K562 (cell line): ENCODE measurements at regions not wholly inside any gene's neighbourhood (a gene's known extent, or its start where the extent isn't known, plus 50 kb on each side); places are given as distances from the start of the nearest gene placed in this dataset.

Source experiments
- CREM ChIP-seq: IDR thresholded peaks from 2 replicates; pipeline ENCODE4 v1.6.1; 2014; ENCODE audit warnings: antibody characterized with exemption, low read depth
- ETV6 ChIP-seq, 3 experiments: fragments of 150-350 bp in 1 of 3; sonication (generic) in 1 of 3; formaldehyde crosslinking in 1 of 3; IDR thresholded peaks; 2 replicates each; pipeline versions ENCODE4 v1.6.1 to v1.8.0; 2014 to 2022; ENCODE audit warnings: borderline replicate concordance in 2 of 3, low read depth in 2 of 3, antibody characterized with exemption in 1 of 3, low read length in 1 of 3, mild to moderate bottlenecking in 1 of 3, missing genetic modification reagents in 1 of 3
- FOSL1 ChIP-seq: fragments of 200-800 bp; sonication (Bioruptor generic); conservative IDR thresholded peaks from 2 replicates; pipeline ENCODE4 v1.6.1; 2016; ENCODE audit warnings: missing genetic modification characterization, missing compliant biosample characterization
- FOXA3 ChIP-seq, 2 experiments: fragments of 450-650 bp in 1 of 2; sonication (generic) in 1 of 2; formaldehyde crosslinking; IDR thresholded peaks in 1 of 2; conservative IDR thresholded peaks in 1 of 2; 2 replicates each; pipeline versions ENCODE4 v1.4.0 to v1.8.0; 2020 to 2022; ENCODE audit warnings: mild to moderate bottlenecking in 2 of 2, missing genetic modification reagents in 1 of 2
- GATAD2A ChIP-seq: fragments of 450-650 bp; IDR thresholded peaks from 2 replicates; pipeline ENCODE4 v1.6.1; 2017
- HMGN3 ChIP-seq: IDR thresholded peaks from 2 replicates; pipeline ENCODE4 v1.6.1; 2011; ENCODE audit warnings: borderline replicate concordance, low read depth, mild to moderate bottlenecking, mixed read lengths, low read length; ENCODE audit not compliant: insufficient read length; ENCODE audit errors: extremely low read depth
- MCM3 ChIP-seq: fragments of 450-650 bp; IDR thresholded peaks from 2 replicates; pipeline ENCODE4 v1.6.1; 2016
- MTF1 ChIP-seq: fragments of 250-450 bp; sonication (Bioruptor Pico); IDR thresholded peaks from 2 replicates; pipeline ENCODE4 v1.9.0; 2021; ENCODE audit warnings: moderate library complexity, mild to moderate bottlenecking, inconsistent platforms, borderline replicate concordance
- MYNN ChIP-seq, 2 experiments: sonication (generic); formaldehyde crosslinking in 1 of 2; IDR thresholded peaks; 2 replicates each; pipeline versions ENCODE4 v1.5.0 to v1.6.1; 2016 to 2020; ENCODE audit warnings: antibody characterized with exemption in 1 of 2, missing genetic modification reagents in 1 of 2
- NCOA2 ChIP-seq, 2 experiments: fragments of 450-650 bp; IDR thresholded peaks; 2 replicates each; pipeline ENCODE4 v1.6.1; 2018; ENCODE audit warnings: mild to moderate bottlenecking in 2 of 2, moderate library complexity in 1 of 2; ENCODE audit not compliant: partially characterized antibody in 2 of 2
- NFE2 ChIP-seq: IDR thresholded peaks from 2 replicates; pipeline ENCODE4 v1.6.1; 2014; ENCODE audit warnings: antibody characterized with exemption, low read depth
- NFIC ChIP-seq: fragments of 450-650 bp; IDR thresholded peaks from 2 replicates; pipeline ENCODE4 v1.6.1; 2017; ENCODE audit warnings: mild to moderate bottlenecking, inconsistent platforms
- RBBP5 ChIP-seq: fragments of 200-600 bp; sonication (generic); IDR thresholded peaks from 2 replicates; pipeline ENCODE4 v1.6.1; 2012; ENCODE audit warnings: borderline replicate concordance, mild to moderate bottlenecking, low read length, control low read depth, inconsistent platforms; ENCODE audit not compliant: insufficient read depth, poor library complexity, severe bottlenecking
- SMAD1 ChIP-seq: fragments of 150-350 bp; IDR thresholded peaks from 2 replicates; pipeline ENCODE4 v1.6.1; 2014; ENCODE audit warnings: low read length, low read depth; ENCODE audit not compliant: partially characterized antibody
- SP2 ChIP-seq: IDR thresholded peaks from 2 replicates; pipeline ENCODE4 v1.6.1; 2011; ENCODE audit warnings: mild to moderate bottlenecking, low read depth, low read length, moderate library complexity; ENCODE audit not compliant: poor library complexity, severe bottlenecking; ENCODE audit errors: extremely low read depth
- TAF9B ChIP-seq: fragments of 450-650 bp; IDR thresholded peaks from 2 replicates; pipeline ENCODE4 v1.6.1; 2018; ENCODE audit warnings: mild to moderate bottlenecking; ENCODE audit not compliant: partially characterized antibody
- TBL1XR1 ChIP-seq, 2 experiments: IDR thresholded peaks; 2 replicates each; pipeline ENCODE4 v1.6.1; 2012; ENCODE audit warnings: improper control_type of control experiment in 2 of 2, low read length in 2 of 2, mild to moderate bottlenecking in 1 of 2
- TCF3 ChIP-seq: sonication (generic); formaldehyde crosslinking; IDR thresholded peaks from 2 replicates; pipeline ENCODE4 v1.4.0; 2020; ENCODE audit warnings: mild to moderate bottlenecking, missing genetic modification reagents
- TRIM24 ChIP-seq, 2 experiments: fragments of 450-650 bp; IDR thresholded peaks; 2 replicates each; pipeline ENCODE4 v1.6.1; 2016
- ZBTB8A ChIP-seq: fragments of 450-650 bp; IDR thresholded peaks from 2 replicates; pipeline ENCODE4 v1.6.1; 2018; ENCODE audit warnings: mild to moderate bottlenecking, moderate library complexity; ENCODE audit not compliant: partially characterized antibody
- ZEB2 ChIP-seq: fragments of 450-650 bp; IDR thresholded peaks from 2 replicates; pipeline ENCODE4 v1.6.1; 2016
- ZFX ChIP-seq: sonication (generic); formaldehyde crosslinking; IDR thresholded peaks from 2 replicates; pipeline ENCODE4 v1.8.0; 2022; ENCODE audit warnings: mild to moderate bottlenecking, missing genetic modification reagents, moderate library complexity
- ZKSCAN8 ChIP-seq: fragments of 200-800 bp; sonication (Bioruptor generic); IDR thresholded peaks from 2 replicates; pipeline ENCODE4 v1.6.1; 2016; ENCODE audit warnings: missing genetic modification characterization, missing compliant biosample characterization
- ZNF224 ChIP-seq: sonication (generic); formaldehyde crosslinking; IDR thresholded peaks from 2 replicates; pipeline ENCODE4 v1.8.0; 2022; ENCODE audit warnings: mild to moderate bottlenecking, missing genetic modification reagents
- ZNF778 ChIP-seq: fragments of 450-650 bp; formaldehyde crosslinking; IDR thresholded peaks from 2 replicates; pipeline ENCODE4 v1.4.0; 2020; ENCODE audit warnings: mild to moderate bottlenecking, moderate library complexity
- ZNF79 ChIP-seq: fragments of 250-450 bp; sonication (Bioruptor Pico); IDR thresholded peaks from 2 replicates; pipeline ENCODE4 v1.4.0; 2020; ENCODE audit warnings: low read depth, mild to moderate bottlenecking, moderate library complexity
- TF ChIP-seq, protein P1 (sequence below), 2 experiments: fragments of 450-650 bp in 1 of 2; sonication (generic) in 1 of 2; formaldehyde crosslinking in 1 of 2; IDR thresholded peaks in 1 of 2; conservative IDR thresholded peaks in 1 of 2; 2 replicates each; pipeline versions ENCODE4 v1.6.1 to v1.8.1; 2016 to 2023; ENCODE audit warnings: mild to moderate bottlenecking in 2 of 2, moderate library complexity in 2 of 2, inconsistent platforms in 1 of 2, missing genetic modification reagents in 1 of 2

DNA sequence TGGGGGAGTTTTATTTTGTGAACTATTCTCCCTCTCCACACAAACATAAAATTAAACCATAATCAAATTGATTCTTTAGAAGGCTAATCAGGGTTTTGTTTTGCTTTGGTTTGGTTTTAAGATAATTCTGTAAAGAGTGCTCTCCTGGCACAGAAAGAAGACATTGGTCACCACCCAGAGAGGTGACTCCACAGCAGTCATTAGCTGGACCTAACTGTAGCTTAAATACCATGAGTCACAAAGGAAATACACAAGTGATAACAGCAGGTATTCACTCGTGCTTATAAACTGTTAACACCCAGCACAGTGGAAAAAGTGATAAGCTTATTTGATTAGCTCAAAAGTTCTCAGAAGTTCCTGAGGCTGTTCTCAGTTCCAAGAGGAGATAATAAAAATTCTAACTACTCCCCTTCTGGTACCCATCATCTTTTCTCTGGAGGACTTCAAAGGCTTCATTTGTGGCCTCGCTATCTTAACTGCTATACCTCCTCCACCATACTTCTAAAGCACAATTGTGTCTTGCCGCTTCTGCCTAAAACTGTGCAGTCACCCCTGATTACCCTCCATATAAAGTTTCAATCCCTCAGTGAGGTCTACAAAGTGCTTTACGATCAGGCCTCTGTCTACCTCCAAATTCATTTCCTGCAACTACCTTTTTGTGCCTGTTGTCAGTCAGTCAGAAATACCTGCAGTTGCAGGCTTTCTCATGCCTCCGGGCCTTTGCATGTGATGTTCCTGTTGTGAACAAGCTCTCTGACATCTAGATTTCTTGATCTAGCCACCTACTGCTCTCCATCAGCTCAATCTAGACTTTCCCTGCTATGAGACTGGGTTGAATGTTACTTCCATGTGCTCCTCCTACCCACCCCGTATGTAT is 201.1 kb downstream of the SAMD5 start (continued):
- TF ChIP-seq CREM = peak; percentile 15; the same call in 1 of the 2 replicates
- no peak for TF ChIP-seq ZNF778 (CRISPR knock-in tag)
- no peak for TF ChIP-seq SMAD1
- peak; percentile 68 for TF ChIP-seq NFE2
- no peak for TF ChIP-seq ZNF224
- no peak for TF ChIP-seq ZNF79 (CRISPR knock-in tag)
- no peak for TF ChIP-seq RBBP5
- TF ChIP-seq ZBTB8A = no peak
- peak; percentile 33 to 88; a peak in 3 of 4 replicates for TF ChIP-seq TBL1XR1 (IDR thresholded peaks at IDR 0.05; ENCODE audit: low read length in 2 of 2)
- TF ChIP-seq NCOA2 (IDR thresholded peaks at IDR 0.05; ENCODE audit: partially characterized antibody in 2 of 2) = peak in 1 of 2 experiments; percentile 52
- peak; percentile 67; the same call in 1 of the 2 replicates for TF ChIP-seq ZKSCAN8 (CRISPR knock-in tag)
- TF ChIP-seq MTF1 (CRISPR knock-in tag) = no peak
- TF ChIP-seq FOXA3 (CRISPR knock-in tag; conservative IDR thresholded peaks at IDR 0.05 in 1 of 2, IDR thresholded peaks at IDR 0.05 in 1 of 2) = peak in 1 of 2 experiments; percentile 91; a peak in 2 of 4 replicates
- TF ChIP-seq GATAD2A = peak; percentile 77; the same call in 1 of the 2 replicates
- TF ChIP-seq, protein P1, sequence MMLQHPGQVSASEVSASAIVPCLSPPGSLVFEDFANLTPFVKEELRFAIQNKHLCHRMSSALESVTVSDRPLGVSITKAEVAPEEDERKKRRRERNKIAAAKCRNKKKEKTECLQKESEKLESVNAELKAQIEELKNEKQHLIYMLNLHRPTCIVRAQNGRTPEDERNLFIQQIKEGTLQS (IDR thresholded peaks at IDR 0.05) = peak; percentile 82
- TF ChIP-seq, protein P1 (CRISPR knock-in tag; conservative IDR thresholded peaks at IDR 0.05) = no peak
- 0 out of 2 replicates have a peak, but pooled peaks have one; percentile 12 for TF ChIP-seq ZFX (CRISPR knock-in tag)
- TF ChIP-seq ETV6 (IDR thresholded peaks at IDR 0.05; ENCODE audit: borderline replicate concordance in 1 of 2, low read depth in 2 of 2, low read length in 1 of 2) = 0 out of 4 replicates have a peak, but pooled peaks of 1 of the 2 experiments have one; percentile 25
- no peak for TF ChIP-seq ETV6 (CRISPR knock-in tag; IDR thresholded peaks at IDR 0.05; ENCODE audit: borderline replicate concordance)
- peak in 1 of 2 experiments; percentile 54; a peak in 2 of 4 replicates for TF ChIP-seq TRIM24 (IDR thresholded peaks at IDR 0.05)
- TF ChIP-seq MYNN (IDR thresholded peaks at IDR 0.05) = peak; percentile 28; the same call in 1 of the 2 replicates
- no peak for TF ChIP-seq MYNN (CRISPR knock-in tag; IDR thresholded peaks at IDR 0.05)
- no peak for TF ChIP-seq SP2
- TF ChIP-seq MCM3 = no peak
- TF ChIP-seq TCF3 = peak; percentile 68
- peak; percentile 54 for TF ChIP-seq NFIC
- peak; percentile 55 for TF ChIP-seq HMGN3
- peak; percentile 97 for TF ChIP-seq ZEB2
- peak; percentile 97 for TF ChIP-seq FOSL1 (tag)
- peak; percentile 40 for TF ChIP-seq TAF9B
